Putamen (tissue), 1 donor: ENCODE measurements at regions not wholly inside any gene's neighbourhood (a gene's known extent, or its start where the extent isn't known, plus 50 kb on each side); places are given as distances from the start of the nearest gene placed in this dataset.

ENCODE experiments used
- DNase-seq: peaks from one replicate; pipeline ENCODE4 v3.0.0-alpha.2; 2016; ENCODE audit warnings: low spot score

DNA sequence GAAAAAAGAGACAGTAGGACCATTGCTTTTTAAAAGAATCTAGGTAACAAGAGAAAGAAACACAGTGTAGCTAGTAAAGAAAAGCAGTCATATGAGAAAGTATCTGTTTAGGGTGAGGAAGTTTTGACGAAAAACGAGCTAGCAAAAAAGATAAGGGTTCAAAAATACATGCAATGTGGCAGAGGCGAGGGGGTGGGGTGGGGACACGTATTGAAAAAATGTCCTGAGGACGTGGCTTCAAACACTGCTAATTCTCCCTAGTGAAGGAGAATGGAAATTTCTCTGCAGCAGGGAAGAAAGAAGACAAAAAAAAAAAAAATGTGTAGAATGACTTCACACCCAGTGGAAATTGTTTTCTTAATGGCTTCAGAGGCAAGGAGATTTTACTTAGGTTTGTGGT, 856.4 kb upstream of the INTU start:
- no peak for DNase-seq

DNA sequence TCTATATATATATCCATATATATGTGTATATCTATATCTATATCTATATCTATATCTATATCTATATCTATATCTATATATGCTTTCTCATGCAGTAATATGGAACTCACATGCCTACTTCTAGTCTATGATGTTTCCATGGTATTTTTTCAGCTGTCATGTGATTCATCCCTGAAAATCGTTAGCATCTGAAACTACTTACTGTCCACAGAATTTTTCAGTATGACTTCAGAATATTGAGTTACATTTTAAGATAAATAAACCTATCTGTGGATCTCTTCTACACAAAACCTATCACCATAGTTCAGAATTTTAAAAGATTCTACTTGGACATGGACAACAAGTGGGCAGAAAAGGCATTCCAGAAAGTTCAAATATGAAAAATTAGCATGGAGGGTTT, 855.1 kb upstream of the INTU start:
- no peak for DNase-seq

DNA sequence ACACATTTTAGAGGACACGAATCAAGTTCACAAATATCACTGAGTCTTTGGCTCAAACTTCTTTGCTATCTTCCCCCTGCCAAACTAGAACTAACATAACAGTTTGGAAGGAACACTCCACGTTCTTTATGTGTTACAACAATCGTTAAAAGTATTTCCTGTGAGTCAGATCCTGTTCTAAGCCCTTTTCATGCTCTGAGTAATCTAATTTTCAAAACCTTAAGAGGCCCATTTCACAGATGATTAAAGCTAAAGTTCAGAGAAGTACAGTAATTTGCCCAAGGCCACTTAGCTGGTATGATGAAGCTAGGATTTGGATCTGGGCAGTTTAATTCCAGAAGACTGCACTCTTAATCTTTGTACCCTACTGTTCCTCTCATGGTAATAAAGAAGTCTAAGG, 854.4 kb upstream of the INTU start:
- DNase-seq: no peak

GRCh38 chr4:126779001-126779400, 853.8 kb upstream of the INTU start:
- DNase-seq: no peak

DNA sequence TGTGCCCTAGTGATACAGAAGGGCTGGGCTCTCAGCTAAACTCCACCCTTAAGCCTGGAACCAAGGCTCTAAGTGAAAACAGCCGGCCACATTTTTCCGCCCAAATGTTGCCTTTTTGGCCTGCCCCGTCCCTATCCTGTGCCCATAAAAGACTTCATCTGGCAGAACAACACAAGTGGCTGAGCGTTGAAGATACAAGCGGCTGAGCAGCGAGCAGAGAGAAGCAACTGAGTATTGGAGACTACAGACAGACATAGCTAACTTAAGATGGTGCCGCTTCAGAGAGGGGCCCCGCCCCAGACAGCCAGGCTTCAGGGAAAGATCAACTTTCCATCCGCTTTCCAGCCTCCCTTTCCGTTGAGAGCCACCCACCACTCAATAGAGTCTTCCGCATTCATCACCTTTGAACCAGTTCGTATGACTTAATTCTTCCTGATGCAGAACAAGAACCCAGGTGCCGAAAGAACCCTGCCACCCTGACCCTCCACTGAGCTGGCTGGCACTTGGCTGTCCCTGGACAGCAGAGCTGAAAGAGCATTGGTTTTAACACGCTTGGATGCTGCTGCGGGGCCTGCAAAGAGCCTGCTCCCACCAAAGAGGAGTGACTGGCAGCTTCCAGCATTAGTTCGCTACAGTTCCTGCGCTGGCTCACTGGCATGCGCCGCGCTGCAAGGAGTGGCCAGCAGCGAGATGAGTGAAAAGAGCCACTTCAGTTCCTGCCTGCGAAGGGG, 853.2 kb upstream of the INTU start:
- no peak for DNase-seq

GRCh38 chr4:126783191-126783590, 849.6 kb upstream of the INTU start:
- no peak for DNase-seq

- no peak for DNase-seq
Observed at GRCh38 chr4:126784966-126785580, 847.7 kb upstream of the INTU start.

DNA sequence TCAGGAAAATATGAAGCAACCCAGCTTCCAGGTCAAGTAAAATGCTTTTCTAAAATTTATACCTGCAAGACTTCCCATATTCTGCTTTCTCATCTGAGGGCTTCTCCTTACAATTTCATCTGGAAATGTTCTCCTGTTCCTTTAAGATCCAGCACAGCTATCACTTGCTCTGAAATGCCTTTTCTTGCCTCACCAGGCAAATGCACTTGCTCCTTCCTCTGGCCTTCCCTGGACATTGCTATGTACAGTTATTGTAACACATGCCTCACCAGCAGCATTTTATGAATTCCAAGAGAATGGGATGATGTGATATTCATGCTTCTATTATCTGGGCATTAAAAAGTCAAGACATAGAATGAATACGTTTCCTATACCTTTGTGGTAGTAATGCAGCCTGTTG, 842.1 kb upstream of the INTU start:
- no peak for DNase-seq

DNA sequence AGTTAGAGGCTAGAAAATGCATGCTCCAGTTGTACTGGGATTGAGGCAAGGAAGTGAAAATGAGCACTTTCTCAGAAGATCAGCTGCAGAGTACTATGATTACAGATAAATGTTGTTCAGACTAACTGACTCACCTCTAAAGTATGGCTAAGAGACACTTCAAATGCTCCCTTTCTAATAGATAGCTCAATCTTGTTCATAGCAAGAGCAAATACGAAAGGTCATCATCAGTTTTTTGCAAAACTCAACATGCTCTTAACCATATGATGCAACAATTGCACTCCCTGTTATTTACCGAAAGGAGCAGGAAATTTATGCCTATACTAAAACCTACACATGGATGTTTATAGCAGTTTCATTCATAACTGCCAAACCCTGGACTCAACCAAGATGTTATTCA, 838.4 kb upstream of the INTU start:
- no peak for DNase-seq

- no peak for DNase-seq
Observed at GRCh38 chr4:126798214-126798613, 834.5 kb upstream of the INTU start.

DNA sequence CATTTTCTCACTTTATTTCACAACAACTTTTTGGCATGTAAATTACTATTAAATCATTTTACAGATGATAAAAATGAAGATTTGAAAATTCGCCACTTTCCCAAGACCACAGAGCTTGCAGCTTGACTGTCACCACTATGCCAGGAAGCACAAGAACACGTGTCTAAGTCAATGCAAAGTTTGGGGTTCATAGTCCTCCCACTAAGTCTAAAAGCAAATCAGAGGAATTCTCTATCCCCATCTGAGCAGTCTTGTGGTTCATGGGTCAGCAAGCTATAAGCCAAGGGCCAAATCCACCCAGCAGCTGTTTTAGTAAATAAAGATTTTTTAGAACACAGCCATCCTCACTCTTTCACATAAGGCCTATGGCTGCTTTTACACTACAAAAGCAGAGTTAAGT, 833.3 kb upstream of the INTU start:
- no peak for DNase-seq

DNA sequence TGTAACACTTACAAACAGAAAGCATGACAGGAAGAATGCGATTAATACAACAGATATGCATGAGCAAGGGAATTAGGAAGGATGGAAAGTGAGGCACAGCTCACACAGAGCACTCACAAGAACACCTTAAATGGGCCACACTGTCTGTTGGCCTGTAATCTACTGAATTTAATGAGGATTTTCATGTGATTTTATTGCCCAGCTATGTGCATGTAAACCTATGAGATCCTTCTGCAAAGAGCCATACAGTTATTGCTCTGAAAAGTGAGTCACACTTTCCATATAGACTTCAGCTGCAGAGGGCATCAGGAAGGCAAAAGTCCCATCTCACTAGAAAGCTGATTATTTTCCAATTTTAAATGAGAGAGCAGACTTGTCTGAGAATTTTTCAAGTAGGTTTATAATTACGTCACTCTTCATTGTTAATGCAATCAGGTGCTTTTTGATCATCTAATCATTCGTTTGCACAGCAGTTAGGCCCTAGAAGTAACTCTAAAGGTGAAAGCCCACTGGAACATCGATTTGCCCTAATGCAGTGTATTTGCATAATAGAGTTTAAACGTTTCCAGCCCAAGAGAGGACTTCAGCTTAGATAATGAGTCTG, 832.7 kb upstream of the INTU start:
- DNase-seq: no peak

- DNase-seq: no peak
Observed at GRCh38 chr4:126800575-126801141, 832.1 kb upstream of the INTU start.

GRCh38 chr4:126807132-126807531, 825.6 kb upstream of the INTU start:
- no peak for DNase-seq

DNA sequence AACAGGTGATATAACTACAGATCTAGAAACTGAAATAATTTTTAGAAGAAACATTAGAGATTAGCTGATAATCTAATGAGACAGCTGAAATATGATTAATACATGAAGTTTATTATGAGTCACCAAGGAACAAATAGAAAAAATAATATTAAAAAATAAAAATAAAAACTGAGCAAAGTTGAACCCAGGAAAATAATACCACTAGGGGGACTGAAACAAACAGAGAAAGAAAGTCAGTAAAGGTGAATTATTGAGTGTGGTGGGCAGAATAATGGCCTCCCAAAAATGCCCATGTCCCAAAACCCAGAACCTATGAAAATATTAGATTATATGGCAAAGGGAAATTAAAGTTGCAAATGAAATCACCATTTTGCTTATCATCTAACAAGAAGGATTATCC, 820.7 kb upstream of the INTU start:
- DNase-seq: no peak

- DNase-seq: no peak
Observed at GRCh38 chr4:126820631-126821030, 812.1 kb upstream of the INTU start.

DNA sequence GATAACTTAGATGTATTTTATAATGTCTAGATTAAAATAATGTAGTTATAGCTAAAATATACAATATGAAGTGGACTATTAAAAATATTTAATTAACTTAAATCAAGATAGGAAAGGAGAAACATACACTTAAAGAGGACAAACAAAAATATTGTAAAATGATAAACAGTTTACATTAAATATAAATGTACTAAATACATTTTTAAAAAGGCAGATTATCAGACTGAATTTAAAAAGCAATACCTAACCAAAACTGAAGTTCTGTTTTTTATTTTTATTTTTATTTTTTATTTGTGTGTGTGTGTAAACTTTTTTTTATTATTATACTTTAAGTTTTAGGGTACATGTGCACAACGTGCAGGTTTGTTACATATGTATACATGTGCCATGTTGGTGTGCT, 811.6 kb upstream of the INTU start:
- DNase-seq: no peak

DNA sequence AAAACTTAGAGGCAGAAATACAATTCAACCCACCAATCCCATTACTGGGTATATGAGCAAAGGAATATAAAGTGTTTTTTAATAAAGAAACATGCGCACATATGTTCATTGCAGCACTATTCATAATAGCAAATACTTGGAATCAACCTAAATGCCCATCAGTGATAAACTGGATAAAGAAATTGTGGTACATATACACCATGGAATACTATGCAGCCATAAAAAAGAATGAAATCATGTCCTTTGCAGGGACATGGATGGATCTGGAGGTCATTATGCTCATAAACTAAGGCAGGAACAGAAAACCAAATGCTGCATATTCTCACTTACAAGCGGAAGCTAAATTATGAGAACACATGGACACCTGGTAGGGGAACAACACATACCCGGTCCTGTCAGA, 807.7 kb upstream of the INTU start:
- DNase-seq: no peak

DNA sequence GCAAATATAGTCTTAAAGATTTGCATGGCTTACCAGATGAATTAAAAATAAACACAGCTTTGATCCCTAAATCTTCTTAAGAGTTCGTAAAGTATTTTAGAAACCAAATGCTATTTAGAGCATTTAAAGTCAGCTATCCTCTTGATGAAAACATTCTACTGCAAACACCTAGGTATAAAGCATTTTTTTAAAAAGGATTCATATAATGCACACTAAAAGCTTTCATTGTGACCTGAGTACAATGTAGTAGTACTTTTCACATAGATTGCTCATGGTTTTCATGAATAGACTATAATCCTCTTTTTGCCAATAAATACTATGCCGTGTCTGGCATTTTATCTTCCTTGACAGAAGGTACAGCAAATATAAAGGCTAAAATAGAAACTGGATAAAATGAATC, 805.1 kb upstream of the INTU start:
- no peak for DNase-seq

- DNase-seq: no peak
Observed at GRCh38 chr4:126834854-126835253, 797.9 kb upstream of the INTU start.

DNA sequence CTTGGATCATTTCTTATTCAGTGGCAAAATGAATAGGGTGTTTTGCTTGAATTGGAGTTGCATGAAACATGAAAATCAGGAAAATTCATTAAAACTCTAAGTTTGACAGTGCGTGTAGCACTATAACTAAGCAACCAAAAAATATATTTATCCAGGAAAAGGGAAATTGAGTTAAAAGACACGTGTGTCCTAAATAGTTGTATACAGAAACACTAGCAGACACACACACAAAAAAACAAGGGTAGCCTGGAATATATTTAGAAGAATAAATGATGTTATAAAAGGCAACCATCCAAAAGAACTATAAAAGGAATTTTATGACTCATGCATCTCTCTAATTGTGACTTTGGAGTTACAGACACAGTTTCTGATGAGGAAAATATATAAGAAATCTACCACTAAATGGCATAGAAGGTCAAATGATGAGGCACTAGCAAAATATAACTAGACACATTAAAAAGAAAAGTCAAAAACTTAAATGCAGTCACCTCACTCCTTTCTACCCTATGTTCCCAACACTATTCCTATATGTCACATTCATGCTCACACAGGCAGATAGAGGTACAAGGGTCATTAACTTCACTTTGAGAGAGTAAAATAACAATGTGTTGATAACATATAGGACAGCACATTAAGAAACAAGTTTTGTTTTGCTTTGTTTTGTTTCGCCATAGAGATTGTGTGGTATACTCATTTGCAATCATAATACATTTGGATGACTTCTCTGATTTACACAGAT, 793.6 kb upstream of the INTU start:
- no peak for DNase-seq

GRCh38 chr4:126843492-126844067, 789.2 kb upstream of the INTU start:
- no peak for DNase-seq
